ENCODE measurements at regions not wholly inside any gene's neighbourhood (a gene's known extent, or its start where the extent isn't known, plus 50 kb on each side); places are given as distances from the start of the nearest gene placed in this dataset.

DNA sequence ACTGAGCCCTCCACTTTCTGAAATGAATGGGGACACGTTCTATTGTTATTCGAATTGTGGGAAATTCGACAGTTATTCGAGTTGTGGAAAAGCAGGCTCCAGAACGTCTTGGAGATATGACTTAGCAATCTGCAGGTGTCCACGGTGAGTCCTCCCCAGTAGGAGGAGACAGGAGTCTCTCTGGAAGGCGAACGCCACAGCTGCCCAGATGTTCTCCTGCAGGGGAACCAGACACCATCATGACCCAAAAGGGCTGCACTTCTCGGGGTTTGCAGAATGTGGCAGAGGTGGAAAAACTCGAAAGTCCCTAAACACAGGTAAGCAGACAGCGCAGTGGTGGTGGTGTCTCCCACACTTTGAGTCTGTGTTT lies 363.6 kb upstream of the SFSWAP start:
- no peak for DNase-seq

DNA sequence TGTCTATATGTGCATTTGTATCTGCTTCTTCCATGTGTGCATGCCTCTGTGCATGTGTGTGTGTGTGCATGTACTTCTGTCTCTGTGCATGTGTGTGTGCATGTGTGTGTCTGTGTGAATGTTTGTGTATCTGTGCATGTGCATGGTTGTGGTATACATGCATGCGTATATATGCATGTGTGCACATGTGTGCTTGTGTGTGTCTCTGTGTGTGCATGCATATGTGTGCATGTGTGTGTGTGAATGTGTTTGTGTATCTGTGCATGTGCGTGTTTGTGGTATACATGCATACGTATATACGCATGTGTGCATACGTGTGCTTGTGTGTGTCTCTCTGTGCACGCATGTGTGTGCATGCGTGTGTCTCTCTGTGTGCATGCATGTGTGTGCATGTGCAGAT lies 363.2 kb upstream of the SFSWAP start:
- no peak for DNase-seq

DNA sequence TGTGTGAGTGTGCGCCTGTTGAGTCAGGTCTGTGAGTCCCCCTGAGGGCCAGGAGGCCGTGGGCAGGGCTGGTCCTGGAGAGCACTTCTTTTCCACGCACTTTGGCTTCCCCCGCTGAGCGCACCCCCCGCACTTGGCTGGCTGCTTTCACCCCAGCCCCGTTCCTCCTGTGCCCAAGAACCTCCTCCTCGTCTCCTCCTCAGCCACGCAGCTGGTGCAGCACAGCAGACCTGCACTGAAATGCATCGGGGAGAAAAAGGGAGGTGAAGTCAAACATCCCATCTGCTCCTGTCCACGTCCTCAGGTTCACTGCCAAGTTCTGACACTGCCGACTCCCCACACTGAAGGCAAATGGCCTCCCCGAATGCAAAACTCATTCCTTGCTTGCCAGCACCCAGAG lies 362.7 kb upstream of the SFSWAP start:
- DNase-seq = no peak

DNA sequence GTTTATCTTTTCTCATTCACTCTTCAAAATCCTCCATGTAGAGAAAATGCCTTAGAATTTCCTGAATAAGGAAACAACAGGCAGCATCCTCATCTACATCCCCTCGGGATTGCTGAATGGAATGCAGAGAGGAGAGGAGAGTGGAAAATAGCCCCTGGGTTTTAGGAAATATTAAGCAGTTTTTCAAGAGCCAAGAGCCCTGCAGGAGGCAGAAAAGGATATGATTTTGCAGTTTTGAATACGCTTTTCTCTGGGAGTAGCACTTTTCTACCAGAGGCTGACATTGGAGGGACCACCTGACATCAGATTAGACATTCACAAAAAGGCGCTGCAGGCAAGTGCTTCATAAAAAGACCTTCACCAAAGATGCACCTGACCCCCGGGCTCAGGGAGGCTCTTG lies 362.2 kb upstream of the SFSWAP start:
- DNase-seq = no peak

DNA sequence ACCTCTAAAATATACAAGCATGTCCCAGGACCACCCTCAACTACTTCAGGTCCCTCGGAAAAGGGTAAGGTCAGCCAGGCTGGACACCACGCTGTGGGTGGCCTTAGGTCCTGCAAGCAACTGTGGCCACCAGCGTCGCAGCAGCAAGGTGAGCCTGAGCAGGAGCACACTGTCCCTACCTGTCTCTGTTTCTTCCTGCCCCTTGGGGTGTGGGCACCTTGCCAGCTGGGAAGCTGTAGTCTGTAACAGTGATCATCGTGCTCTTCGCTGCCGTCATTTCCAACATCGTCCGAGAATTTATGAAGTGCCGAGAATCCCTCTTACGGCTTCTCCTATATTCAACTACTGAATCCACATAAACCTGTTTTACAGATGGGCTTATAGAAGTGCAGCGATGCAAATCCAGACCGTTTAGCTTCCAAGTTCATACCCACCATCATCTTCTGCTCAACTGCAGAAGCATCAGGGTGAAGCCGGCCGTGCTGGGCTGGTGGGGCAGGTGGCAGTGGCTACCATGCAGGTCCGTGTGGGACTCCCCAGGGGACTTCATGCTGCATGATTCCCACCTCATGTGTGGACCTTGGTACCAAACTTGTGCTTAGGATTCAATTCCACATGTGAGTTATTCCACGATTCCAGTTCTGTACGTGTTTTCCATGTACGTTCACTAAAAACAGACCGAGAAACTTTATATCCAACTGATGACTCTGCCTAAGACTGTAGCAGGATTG lies 361.3 kb upstream of the SFSWAP start:
- DNase-seq = no peak

DNA sequence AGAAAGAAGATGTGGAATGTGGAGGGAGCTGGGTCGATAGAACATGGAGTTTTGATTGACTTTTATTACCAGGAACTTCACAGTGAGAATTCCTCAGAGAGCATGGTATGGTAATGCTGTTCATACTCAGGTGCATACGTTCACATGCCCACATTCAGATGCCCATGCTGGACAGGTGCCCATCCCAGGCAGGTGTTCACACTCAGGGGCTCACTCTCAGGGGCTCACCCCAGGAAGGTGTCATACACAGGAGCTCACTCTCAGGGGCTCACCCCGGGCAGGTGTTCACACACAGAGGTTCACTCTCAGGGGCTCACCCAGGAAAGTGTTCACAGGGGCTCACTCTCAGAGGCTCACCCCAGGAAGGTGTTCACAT lies 360.0 kb upstream of the SFSWAP start:
- DNase-seq = no peak

DNA sequence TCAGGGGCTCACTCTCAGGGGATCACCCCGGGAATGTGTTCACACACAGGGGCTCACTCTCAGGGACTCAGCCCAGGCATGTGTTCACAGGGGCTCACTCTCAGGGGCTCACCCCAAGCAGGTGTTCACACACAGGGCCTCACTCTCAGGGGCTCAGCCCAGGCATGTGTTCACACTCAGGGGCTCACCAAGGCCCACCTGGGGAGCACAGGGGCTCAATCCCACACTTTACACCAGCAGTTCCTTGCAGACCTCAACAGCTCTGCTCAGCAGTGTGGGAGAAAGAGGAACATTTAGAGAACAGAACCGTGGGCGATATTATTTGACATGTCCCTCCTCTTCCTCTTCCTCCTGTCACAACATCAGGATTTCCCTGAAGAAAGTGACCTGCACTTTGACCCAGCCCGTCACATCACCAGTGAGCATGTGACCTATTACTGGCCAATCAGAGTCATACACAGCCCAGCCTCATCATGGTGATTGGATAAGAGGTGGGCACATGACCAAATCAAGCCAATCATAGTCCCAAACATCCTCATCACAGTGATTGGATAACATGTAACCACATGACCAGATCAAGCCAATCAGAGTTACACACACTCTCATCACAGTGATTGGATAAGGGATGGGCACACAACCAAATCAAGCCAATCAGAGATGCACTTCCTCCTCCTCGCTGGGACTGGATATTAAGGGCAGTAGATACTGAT lies 359.4 kb upstream of the SFSWAP start:
- DNase-seq = no peak

DNA sequence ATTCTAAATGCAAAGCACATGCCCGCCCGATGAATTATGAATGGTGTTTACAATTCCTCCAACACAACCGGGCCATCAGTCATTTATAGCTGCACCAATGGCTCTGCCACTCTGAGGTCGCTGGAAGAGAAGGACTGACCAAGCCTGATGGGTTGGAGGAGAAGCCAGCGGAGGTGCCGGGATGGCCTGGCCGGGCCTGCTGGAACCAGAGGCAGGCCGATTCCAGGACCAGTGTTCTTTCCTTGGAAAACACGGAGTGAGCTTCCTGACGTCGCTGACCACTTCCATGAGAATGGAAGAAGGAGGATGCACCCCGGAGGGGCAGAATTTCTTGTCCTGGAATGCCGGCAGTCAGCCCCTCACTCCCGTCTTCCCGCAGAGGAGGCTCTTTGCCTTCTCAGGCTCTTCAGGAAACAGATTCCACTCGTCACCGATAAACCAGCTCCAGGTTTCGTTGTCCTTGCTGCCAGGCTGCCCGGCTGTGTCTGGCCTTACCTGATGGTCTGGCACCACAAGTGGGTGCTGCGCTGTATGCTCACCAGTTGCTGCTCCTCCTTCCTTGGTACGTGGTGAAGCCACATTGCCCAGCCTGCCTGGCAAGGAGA lies 358.5 kb upstream of the SFSWAP start:
- no peak for DNase-seq

DNA sequence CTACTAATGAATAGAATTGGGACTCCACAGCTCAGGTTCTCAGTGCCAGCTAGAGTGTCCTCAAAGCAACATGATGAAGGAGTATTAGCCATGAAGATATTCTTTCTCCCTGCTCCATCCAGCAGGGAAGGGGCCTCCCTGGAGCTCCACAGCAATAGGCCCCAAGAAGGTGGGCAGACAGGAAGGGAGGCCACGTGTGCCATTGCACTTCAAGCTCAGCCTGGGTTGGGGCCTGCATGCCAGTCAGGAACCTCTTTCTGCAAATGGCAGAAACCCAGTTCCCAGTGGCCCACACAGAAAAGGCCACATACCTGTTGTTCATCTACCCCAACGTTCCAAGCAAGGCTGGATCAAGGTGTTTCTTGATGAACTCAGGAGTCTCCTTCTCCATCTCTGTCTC lies 357.5 kb upstream of the SFSWAP start:
- DNase-seq = no peak

DNA sequence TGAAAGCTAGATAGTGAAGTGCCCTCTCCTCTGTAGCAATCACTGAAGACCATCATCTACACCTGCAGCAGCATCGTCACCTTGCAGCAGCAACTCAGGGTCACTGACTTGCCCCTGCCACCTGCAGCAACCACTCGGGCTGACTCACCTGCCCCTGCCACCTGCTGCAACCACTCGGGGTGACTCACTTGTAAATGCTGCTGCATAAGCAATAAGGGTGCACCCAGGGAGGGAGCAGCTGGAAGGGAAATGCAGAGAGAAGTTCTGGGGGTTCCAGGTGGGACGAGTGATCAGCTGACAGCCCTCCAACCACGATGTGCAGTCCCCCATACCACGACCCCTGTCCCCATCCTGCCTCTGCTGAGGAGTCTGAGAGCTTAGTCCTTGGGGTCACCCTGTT lies 357.1 kb upstream of the SFSWAP start:
- no peak for DNase-seq

DNA sequence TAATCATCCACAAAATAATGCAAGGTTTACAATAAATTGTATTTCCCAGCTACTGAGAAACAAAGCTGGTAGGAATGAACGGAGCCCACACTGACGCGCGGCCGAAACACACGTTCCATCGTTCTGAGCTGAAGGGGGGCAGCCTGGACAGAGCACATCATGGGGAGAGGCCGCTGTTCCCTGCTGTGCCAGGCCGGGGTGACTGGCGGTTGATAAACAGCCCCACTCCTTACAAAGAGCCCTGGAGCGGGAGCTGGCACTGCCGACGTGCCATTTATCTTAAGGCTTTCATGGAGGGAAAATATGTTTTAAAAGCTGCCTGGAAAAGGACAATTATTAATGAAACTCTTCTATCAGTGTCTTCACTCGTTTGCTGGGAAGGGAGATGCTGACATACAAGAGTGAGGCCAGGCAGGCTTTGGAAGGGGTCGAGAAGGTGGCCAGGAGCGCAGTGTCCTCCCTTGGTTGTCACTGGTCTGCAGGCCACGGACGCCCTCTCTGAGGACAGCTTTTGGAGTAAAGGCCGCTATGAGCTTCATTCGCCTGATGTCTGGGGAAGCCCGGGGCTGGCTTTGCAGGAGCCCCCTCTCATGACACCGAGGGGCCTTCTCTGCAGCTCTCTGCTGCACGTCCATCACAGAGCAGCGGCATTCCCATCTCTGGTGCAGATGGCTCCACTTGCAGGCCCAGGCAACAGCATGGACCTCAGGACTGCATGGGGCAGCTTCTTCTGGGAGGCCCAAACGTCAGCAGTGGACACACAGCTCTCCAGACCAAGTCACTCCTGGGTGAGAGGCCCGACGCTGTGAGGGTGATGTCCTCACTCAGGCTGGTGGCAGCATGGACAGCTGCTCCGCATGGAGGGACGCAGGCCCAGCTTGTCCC lies 355.3 kb upstream of the SFSWAP start:
- no peak for DNase-seq

DNA sequence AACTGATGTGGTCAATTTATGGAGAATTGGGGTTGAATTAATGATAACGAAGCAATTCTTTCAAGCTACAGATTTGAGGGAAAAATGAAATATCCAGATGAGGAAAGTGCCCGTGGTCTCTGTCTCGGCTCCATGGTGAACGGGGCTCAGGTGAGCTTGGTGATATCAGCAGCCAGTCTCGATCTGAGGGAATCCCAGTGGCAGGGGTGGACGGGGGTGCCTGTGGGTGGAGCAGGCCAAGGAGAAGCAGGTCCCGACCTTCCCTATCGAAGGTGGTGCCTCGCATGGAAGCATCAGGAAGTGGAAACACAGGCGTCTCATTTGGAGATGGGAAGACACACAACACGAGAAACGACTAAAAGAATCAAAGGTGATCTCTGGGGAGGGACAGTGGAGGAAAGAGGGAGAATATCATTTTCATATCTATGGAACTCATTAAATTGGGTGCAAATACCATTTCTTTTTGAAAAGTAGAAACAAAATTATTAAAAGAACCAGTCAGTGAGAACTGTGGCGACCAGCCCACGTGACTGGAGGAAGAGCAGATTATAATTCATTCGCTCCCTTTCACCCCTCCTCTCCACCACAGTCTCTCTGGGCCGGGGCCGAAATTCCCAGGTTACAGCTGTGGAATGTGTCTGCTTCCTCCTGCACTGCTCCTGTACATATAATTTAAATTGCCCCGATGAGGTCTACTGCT lies 354.3 kb upstream of the SFSWAP start:
- DNase-seq = no peak

DNA sequence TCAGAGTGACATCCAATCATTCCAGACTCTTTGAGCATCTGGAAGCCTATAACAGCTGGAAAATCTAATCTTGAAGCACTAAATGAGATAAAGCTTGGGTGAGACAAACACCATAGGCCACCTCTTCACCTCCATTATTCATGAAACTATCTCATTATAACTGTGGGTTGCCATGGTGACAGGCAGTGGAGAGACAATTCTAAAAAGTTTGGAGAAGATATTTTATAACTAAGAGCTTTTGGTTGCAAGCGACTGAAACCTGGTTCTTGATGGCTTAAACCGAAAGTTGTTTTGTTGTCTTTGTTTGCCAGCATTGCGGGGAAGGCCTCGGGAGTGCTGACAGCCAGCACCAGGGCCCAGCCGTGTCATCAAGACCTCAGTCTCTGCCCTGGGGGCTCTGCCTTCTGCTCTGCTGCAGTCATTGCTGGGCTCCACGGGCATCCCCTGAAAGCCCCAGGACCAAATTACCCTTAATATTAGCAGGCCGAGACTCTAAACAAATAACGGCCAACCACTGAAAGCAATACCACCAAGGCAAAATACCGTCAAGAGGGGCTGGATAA lies 353.6 kb upstream of the SFSWAP start:
- DNase-seq = no peak

DNA sequence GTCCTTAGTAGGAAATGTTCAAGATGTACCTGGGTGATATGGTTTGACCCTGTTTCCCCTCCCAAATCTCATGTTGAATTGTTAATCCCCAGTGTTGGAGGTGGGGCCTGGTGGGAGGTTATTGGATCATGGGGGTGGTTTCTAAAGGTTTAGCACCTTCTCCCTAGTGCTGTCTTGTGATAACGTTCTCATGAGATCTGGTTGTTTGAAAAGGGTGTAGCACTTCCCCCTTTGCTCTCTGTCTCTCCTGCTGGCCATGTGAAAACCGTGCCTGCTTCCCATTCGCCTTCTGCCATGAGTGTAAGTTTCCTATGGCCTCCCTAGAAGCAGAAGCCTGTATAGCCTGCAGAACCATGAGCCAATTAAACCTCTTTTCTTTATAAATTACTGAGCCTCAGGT lies 353.0 kb upstream of the SFSWAP start:
- DNase-seq = no peak

DNA sequence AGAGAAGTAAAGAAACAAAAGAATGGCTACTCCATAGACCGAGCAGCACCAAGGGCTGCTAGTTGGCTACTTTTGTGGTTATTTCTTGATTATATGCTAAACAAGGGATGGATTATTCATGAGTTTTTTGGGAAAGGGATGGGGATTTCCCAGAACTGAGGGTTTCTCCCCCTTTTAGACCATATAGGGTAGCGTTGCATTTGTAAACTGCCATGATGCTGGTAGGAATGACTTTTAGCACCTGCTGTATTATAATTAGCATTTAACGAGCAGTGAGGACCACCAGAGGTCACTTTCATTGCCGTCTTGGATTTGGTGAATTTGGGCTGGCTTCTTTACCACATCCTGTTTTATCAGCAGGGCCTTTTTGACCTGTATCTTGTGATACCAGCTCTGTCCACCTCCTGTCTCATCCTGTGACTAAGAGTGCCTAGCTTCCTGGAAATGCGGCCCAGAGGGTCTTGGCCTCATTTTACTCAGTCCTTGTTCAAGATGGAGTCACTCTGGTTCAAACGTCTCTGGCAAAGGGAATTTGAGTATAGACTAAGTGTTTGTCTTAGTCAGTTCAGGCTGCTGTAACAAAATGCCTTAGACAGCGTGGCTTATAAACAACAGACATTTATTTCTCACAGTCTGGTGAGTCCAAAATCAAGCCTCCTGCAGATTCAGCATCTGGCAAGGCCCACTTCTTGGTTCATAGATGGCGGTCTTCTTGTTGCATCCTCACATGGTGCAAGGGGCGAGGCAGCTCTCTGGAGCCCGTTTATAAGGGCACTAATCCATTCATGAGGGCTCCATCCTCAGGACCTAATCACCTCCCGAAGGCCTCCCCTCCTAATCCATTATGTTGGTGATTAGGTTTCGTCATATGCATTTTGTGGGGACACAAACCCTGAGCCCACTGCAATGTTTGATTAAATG lies 348.3 kb upstream of the SFSWAP start:
- DNase-seq = no peak

DNA sequence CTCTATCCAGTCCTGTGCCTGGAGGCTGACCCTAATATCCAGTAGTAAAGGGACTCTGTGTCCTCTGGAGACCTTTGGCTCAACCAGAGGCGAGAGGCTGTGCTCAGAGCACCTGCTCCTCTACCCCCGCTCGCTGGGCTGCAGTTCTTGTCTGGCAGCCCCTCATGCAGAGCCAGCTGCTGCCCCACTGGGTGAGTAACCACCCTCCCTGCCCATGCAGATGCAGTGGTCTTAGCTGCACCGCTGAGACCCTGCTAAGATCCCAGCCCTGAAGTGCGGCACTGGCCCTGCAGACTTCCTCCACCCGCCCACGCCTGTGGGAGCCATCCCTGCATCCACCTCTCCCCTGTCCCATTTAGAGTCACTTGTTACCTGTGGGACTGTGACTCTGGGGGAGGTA lies 347.5 kb upstream of the SFSWAP start:
- no peak for DNase-seq

DNA sequence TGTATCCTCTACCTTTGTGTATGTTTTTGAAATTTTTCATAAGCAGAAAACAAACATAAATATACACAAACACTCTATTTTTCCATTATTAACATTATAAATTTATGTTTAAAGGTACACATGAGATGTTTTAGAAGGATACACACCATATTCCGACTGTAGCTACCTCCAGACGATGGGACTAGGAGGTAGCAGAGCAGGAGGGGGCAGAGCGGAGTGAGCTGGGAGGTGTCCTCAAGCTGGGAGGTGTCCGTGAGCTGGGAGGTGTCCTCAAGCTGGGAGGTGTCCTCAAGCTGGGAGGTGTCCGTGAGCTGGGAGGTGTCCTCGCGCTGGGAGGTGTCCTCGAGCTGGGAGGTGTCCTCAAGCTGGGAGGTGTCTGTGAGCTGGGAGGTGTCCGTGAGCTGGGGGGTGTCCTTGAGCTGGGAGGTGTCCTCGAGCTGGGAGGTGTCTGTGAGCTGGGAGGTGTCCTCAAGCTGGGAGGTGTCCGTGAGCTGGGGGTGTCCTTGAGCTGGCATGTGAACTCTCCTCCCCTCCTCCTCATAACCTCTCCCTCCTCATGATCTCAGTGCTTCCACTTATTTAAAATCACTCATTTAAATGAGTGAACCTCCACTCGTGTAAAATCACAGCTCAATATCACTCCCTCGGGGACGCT lies 346.9 kb upstream of the SFSWAP start:
- DNase-seq = no peak

DNA sequence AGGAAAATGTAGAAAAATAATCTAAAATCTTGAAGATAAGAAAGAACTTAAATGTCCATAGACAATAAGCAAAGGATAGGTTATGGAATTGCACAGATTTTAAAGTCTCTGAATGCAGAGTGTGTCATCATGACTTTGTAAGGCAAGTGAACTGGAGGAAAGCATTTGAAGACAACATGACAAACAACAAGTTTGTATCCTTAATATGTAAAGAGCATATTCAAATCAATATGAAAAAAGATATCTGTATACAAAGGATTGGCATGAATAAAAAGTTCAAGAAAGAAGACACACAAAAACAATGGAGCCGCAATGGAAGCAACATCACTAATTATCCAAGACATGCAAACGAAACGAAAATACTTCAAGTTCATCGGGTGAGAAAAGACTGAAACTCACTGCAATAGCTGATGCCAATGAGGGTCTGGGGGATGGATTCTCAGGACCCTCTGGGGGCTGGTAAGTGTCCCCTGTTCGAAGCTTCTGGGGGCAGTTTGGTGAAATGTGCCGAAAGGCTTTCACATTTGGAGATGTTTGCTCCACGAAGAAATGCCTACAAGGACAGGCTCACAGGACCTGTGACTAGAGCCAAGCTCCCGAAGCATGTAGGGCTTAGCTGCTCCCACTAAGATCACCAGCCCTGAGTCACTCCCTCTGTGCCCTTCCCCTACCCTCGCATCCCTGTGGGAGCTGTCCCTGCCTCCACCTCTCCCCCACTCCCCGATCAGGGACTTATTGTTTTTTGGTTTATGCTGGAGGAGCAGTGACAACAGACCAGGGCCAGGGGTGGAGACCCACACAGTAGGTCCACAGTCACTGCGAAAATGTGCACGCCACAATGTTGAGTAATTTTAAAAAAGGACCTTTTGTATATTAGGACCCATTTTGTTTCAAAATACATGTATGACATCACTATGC lies 345.7 kb upstream of the SFSWAP start:
- DNase-seq = no peak

DNA sequence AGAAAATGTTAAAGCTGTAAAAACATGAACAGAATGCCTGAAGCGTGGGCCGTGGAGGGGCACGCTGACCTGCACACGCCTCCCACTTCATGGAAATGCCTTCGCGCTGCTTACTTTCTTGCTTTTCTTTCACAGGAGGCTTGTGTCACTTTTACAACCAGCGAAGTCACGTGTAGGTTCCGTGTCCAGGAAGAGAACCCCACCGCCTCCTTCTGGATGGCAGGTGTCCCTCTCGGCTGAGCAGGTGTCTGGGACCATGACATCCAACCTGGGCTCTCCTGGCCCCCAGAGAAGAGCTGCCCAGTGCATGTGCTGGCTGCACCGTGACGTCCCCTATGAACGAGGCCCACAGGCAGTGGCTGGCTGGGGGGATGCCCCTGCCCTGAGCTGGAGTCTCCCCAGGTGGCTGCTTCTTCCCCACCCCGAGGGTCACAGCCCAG lies 345.0 kb upstream of the SFSWAP start:
- no peak for DNase-seq
